K562 (cell line): ENCODE measurements at regions not wholly inside any gene's neighbourhood (a gene's known extent, or its start where the extent isn't known, plus 50 kb on each side); places are given as distances from the start of the nearest gene placed in this dataset.

ENCODE experiments used
- ATAC-seq: fragments of 200-7000 bp; cut with Tn5 transposase; 3 replicates; pipeline ENCODE4 v1.9.1; 2020; ENCODE audit warnings: moderate library complexity
- BruUV-seq: library from RNA; stranded (reverse); fragments of 400-500 nt; replicated peaks from 2 replicates; lab custom pipeline; 2021; lab: Mats Ljungman, UMichigan
- CTCF ChIA-PET: fragments of 300-600 bp; formaldehyde crosslinking; extraction: SDS; loops from one replicate; lab custom pipeline; 2021; ENCODE audit warnings: low intra/inter-chr PET ratio; lab: Yijun Ruan, JAX
- POLR2A ChIA-PET: fragments of 300-600, 350-650 bp; sonication (Branson Sonifier 250); formaldehyde crosslinking; extraction: SDS; loops from one replicate; lab custom pipeline; 2021; ENCODE audit warnings: antibody characterized with exemption, inconsistent platforms; lab: Yijun Ruan, JAX
- DNase-seq, 4 experiments: peaks; one replicate each; pipeline versions ENCODE4 v3.0.0 to v3.0.0-alpha.2; 2011 to 2018; ENCODE audit warnings: low spot score in 3 of 4, mixed read lengths in 3 of 4; ENCODE audit errors: extremely low read depth in 1 of 4
- FAIRE-seq: peaks from 2 replicates; lab custom pipeline; 2011; peaks lifted over from hg19 to GRCh38; lab: Jason Lieb, UNC
- H2AFZ ChIP-seq: 2 replicates; pipeline ENCODE4 v1.6.0; 2011; ENCODE audit warnings: low read depth, low read length, control low read depth, inconsistent platforms
- H3K27ac ChIP-seq: fragments of 200-600 bp; 3 replicates; pipeline ENCODE4 v1.8.0; 2011; ENCODE audit warnings: low read depth, mild to moderate bottlenecking, control low read depth, inconsistent platforms, low read length, moderate library complexity, mixed read lengths; ENCODE audit errors: extremely low read depth
- H3K27me3 ChIP-seq, 2 experiments: fragments of 300-600 bp in 1 of 2; 2 replicates in 1 of 2; 3 replicates in 1 of 2; pipeline versions ENCODE4 v1.6.0 to v1.8.0; 2011; ENCODE audit warnings: inconsistent platforms in 2 of 2, low read length in 2 of 2, mild to moderate bottlenecking in 1 of 2, mixed read lengths in 1 of 2, moderate library complexity in 1 of 2; ENCODE audit not compliant: control insufficient read depth in 2 of 2, insufficient read depth in 2 of 2
- H3K36me3 ChIP-seq: fragments of 300-600 bp; 3 replicates; pipeline ENCODE4 v1.8.0; 2011; ENCODE audit warnings: mild to moderate bottlenecking, low read length, inconsistent platforms; ENCODE audit not compliant: control insufficient read depth, insufficient read depth
- H3K4me1 ChIP-seq, 2 experiments: fragments of 200-600 bp in 1 of 2; replicated peaks in 1 of 2; 2 replicates in 1 of 2; 3 replicates in 1 of 2; pipeline versions ENCODE4 v1.5.1 to v1.8.0; 2011; ENCODE audit warnings: inconsistent platforms in 2 of 2, low read length in 2 of 2, mild to moderate bottlenecking in 1 of 2, mixed read lengths in 1 of 2, moderate library complexity in 1 of 2; ENCODE audit not compliant: control insufficient read depth in 2 of 2, insufficient read depth in 2 of 2
- H3K4me2 ChIP-seq: 2 replicates; pipeline ENCODE4 v1.6.1; 2011; ENCODE audit warnings: low read length, control low read depth, inconsistent platforms, mixed read lengths; ENCODE audit not compliant: insufficient read depth
- H3K4me3 ChIP-seq: fragments of 200-600 bp; sonication (generic), shearing (Covaris generic); 2 replicates; pipeline ENCODE4 v1.5.1; 2016; ENCODE audit warnings: control low read depth, inconsistent platforms
- H3K79me2 ChIP-seq: fragments of 200-600 bp; 3 replicates; pipeline ENCODE4 v1.8.0; 2011; ENCODE audit warnings: low read length, inconsistent platforms; ENCODE audit not compliant: control insufficient read depth, insufficient read depth
- H3K9ac ChIP-seq, 2 experiments: 2 replicates each; pipeline versions ENCODE4 v1.6.0 to v1.6.1; 2011; ENCODE audit warnings: low read depth in 2 of 2, low read length in 2 of 2, control low read depth in 1 of 2, inconsistent platforms in 1 of 2, mild to moderate bottlenecking in 1 of 2, mixed read lengths in 1 of 2; ENCODE audit not compliant: insufficient read depth in 1 of 2
- H3K9me1 ChIP-seq: one replicate; pipeline ENCODE4 v1.6.0; 2011; ENCODE audit warnings: inconsistent platforms, mild to moderate bottlenecking, low read length, moderate library complexity; ENCODE audit not compliant: control insufficient read depth, insufficient read depth
- H3K9me3 ChIP-seq: replicated peaks from 2 replicates; pipeline ENCODE4 v1.5.1; 2011; ENCODE audit warnings: low read depth, low read length, inconsistent platforms; ENCODE audit not compliant: control insufficient read depth, insufficient read depth
- H4K20me1 ChIP-seq: replicated peaks from 2 replicates; pipeline ENCODE4 v1.6.1; 2011; ENCODE audit warnings: low read length, inconsistent platforms, mixed read lengths; ENCODE audit not compliant: control insufficient read depth, insufficient read depth
- BRF1 ChIP-seq: IDR thresholded peaks from 3 replicates; pipeline ENCODE4 v1.6.1; 2011; ENCODE audit warnings: borderline replicate concordance, mild to moderate bottlenecking; ENCODE audit not compliant: insufficient read length; ENCODE audit errors: extremely low read depth
- ELF1 ChIP-seq: fragments of 200-800 bp; sonication (Bioruptor generic); IDR thresholded peaks from 2 replicates; pipeline ENCODE4 v1.6.1; 2016; ENCODE audit warnings: missing genetic modification characterization, missing compliant biosample characterization
- ESRRA ChIP-seq: fragments of 450-650 bp; IDR thresholded peaks from 2 replicates; pipeline ENCODE4 v1.6.1; 2014; ENCODE audit warnings: low read depth, mild to moderate bottlenecking, moderate library complexity, borderline replicate concordance
- ESRRB ChIP-seq: fragments of 250-450 bp; sonication (Bioruptor Pico); IDR thresholded peaks from 2 replicates; pipeline ENCODE4 v1.5.0; 2020; ENCODE audit warnings: mild to moderate bottlenecking, moderate library complexity, borderline replicate concordance
- MCM3 ChIP-seq: fragments of 450-650 bp; IDR thresholded peaks from 2 replicates; pipeline ENCODE4 v1.6.1; 2016
- MIER1 ChIP-seq: fragments of 450-650 bp; IDR thresholded peaks from 2 replicates; pipeline ENCODE4 v1.6.1; 2016; ENCODE audit warnings: antibody characterized with exemption, mild to moderate bottlenecking, low read depth
- NFATC3 ChIP-seq: fragments of 450-650 bp; IDR thresholded peaks from 2 replicates; pipeline ENCODE4 v1.6.1; 2017; ENCODE audit warnings: mild to moderate bottlenecking
- RFX5 ChIP-seq: IDR thresholded peaks from 2 replicates; pipeline ENCODE4 v1.6.1; 2011; ENCODE audit warnings: low read depth, mild to moderate bottlenecking, improper control_type of control experiment, low read length
- ZC3H4 ChIP-seq: sonication (generic); formaldehyde crosslinking; IDR thresholded peaks from 2 replicates; pipeline ENCODE4 v1.9.0; 2021; ENCODE audit warnings: missing genetic modification reagents, borderline replicate concordance
- ZNF143 ChIP-seq: sonication (generic); formaldehyde crosslinking; IDR thresholded peaks from 2 replicates; pipeline ENCODE4 v1.9.0; 2022; ENCODE audit warnings: mild to moderate bottlenecking, missing genetic modification reagents
- ZNF445 ChIP-seq: fragments of 250-450 bp; sonication (Bioruptor Pico); IDR thresholded peaks from 2 replicates; pipeline ENCODE4 v1.4.0; 2020; ENCODE audit warnings: low read depth, mild to moderate bottlenecking, moderate library complexity
- WGBS: fragments of 100-300 bp; shearing (Covaris generic); methylation state at CpG from one replicate; pipeline ENCODE4 v1.1.6; 2016; ENCODE audit warnings: low coverage, mixed read lengths; ENCODE audit not compliant: insufficient coverage; ENCODE audit errors: missing lambda C conversion rate; 5-methylcytosine and 5-hydroxymethylcytosine counted together
- in situ Hi-C: fragments of 300-500 bp; cut with MboI; formaldehyde crosslinking; loops from 4 replicates; pipeline ENCODE4 v1.15.0; 2018; ENCODE audit warnings: inconsistent platforms, mixed read lengths
- intact Hi-C: fragments of 100-400 bp; cut with micrococcal nuclease; formaldehyde crosslinking; loops from 2 replicates; pipeline ENCODE4 v1.14.2; 2022
- TF ChIP-seq, protein P1 (sequence below), 2 experiments: IDR thresholded peaks; 2 replicates each; pipeline ENCODE4 v1.6.1; 2011; ENCODE audit warnings: borderline replicate concordance in 1 of 2, control low read depth in 1 of 2, low read depth in 1 of 2, low read length in 1 of 2, mild to moderate bottlenecking in 1 of 2, mixed read lengths in 1 of 2, moderate library complexity in 1 of 2; ENCODE audit not compliant: insufficient read depth in 1 of 2, insufficient read length in 1 of 2, poor library complexity in 1 of 2, severe bottlenecking in 1 of 2; ENCODE audit errors: extremely low read depth in 1 of 2
- TF ChIP-seq, protein P2 (sequence below): fragments of 450-650 bp; IDR thresholded peaks from one replicate; pipeline ENCODE4 v1.6.1; 2018; ENCODE audit warnings: mild to moderate bottlenecking, moderate library complexity; ENCODE audit not compliant: partially characterized antibody
- TF ChIP-seq, protein P3 (sequence below): sonication (generic); formaldehyde crosslinking; IDR thresholded peaks from 2 replicates; pipeline ENCODE4 v1.8.0; 2022; ENCODE audit warnings: mild to moderate bottlenecking, missing genetic modification reagents, borderline replicate concordance
- TF ChIP-seq, protein P4 (sequence below): sonication (generic); formaldehyde crosslinking; IDR thresholded peaks from 2 replicates; pipeline ENCODE4 v1.8.1; 2023; ENCODE audit warnings: mild to moderate bottlenecking, missing genetic modification reagents

DNA sequence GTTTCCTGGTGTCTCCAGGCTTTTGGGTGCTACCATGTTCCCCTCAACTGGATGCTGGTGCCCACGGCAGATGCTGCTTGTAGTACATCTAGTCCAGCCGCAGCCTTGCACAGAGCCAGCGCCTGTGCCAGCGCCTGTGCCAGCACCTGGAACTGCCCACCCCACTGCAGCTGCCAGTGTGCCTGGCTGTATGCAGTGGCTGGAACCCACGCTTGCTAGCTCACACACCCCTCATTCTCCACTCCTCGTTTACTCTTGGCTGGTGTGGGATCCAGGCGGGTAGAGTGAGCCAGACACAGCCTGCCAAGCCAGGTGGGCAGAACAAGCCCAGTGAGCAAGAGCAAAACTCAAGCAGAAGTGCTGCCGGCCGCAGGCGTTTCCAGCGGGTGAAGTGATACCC is 428.6 kb downstream of the SLITRK1 start (continued):
- TF ChIP-seq ESRRA (no peak), ZNF143 (CRISPR knock-in tag) (no peak), ESRRB (CRISPR knock-in tag) (no peak)
- TF ChIP-seq, protein P1, sequence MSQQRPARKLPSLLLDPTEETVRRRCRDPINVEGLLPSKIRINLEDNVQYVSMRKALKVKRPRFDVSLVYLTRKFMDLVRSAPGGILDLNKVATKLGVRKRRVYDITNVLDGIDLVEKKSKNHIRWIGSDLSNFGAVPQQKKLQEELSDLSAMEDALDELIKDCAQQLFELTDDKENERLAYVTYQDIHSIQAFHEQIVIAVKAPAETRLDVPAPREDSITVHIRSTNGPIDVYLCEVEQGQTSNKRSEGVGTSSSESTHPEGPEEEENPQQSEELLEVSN (IDR thresholded peaks at IDR 0.05; ENCODE audit: borderline replicate concordance in 1 of 2, extremely low read depth in 1 of 2, insufficient read depth in 1 of 2, insufficient read length in 1 of 2, low read depth in 1 of 2, low read length in 1 of 2, poor library complexity in 1 of 2, severe bottlenecking in 1 of 2), result no peak

DNA sequence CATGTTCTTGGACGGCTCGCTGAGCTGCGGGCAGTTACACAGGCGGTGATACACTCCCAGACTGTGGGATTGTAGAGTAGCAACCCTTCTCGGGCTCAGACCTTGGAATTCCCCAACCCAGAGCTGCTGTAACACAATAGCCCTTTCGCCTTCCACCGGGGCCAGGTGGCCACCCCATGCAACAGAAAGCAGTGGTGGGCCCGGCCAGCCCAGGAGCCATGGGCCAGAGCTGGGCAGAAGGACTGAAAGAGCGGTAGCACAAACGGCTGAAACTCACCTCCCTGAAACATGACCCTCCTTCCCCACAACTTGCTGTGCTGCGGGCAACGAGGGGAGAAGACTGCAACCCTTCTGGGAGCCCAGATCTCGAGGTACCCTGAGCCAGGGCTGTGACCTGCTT is 429.0 kb downstream of the SLITRK1 start:
- Histone ChIP-seq H3K9me1 (no peaks in the 10 kb centered on the region), H2AFZ (no peak overlapping the region), H3K79me2 (no peaks in the 10 kb centered on the region), H3K9me3 (no peaks in the 10 kb centered on the region), H3K27ac (no peak overlapping the region), H3K36me3 (no peaks in the 10 kb centered on the region), H4K20me1 (no peaks in the 10 kb centered on the region), H3K4me3 (no peak overlapping the region), H3K9ac (no peak overlapping the region), H3K4me1 (no peaks in the 10 kb centered on the region), H3K4me2 (no peak overlapping the region), H3K27me3 (no peaks in the 10 kb centered on the region)
- DNase-seq, result no peak
- no peak for ATAC-seq
- 6% methylated on average over 10 of the region's 13 CpGs for WGBS
- in situ Hi-C loops (no loop called here), intact Hi-C loops (no loop called here)
- ChIA-PET CTCF (no interaction called here), POLR2A (no interaction called here)
- BruUV-seq, result no TSS peak
- TF ChIP-seq, protein P2, sequence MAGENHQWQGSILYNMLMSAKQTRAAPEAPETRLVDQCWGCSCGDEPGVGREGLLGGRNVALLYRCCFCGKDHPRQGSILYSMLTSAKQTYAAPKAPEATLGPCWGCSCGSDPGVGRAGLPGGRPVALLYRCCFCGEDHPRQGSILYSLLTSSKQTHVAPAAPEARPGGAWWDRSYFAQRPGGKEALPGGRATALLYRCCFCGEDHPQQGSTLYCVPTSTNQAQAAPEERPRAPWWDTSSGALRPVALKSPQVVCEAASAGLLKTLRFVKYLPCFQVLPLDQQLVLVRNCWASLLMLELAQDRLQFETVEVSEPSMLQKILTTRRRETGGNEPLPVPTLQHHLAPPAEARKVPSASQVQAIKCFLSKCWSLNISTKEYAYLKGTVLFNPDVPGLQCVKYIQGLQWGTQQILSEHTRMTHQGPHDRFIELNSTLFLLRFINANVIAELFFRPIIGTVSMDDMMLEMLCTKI, result no peak
- TF ChIP-seq ELF1 (tag), result no peak
- no peak for TF ChIP-seq MIER1
- TF ChIP-seq RFX5, result no peak
- TF ChIP-seq, protein P3, sequence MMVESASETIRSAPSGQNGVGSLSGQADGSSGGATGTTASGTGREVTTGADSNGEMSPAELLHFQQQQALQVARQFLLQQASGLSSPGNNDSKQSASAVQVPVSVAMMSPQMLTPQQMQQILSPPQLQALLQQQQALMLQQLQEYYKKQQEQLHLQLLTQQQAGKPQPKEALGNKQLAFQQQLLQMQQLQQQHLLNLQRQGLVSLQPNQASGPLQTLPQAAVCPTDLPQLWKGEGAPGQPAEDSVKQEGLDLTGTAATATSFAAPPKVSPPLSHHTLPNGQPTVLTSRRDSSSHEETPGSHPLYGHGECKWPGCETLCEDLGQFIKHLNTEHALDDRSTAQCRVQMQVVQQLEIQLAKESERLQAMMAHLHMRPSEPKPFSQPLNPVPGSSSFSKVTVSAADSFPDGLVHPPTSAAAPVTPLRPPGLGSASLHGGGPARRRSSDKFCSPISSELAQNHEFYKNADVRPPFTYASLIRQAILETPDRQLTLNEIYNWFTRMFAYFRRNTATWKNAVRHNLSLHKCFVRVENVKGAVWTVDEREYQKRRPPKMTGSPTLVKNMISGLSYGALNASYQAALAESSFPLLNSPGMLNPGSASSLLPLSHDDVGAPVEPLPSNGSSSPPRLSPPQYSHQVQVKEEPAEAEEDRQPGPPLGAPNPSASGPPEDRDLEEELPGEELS (CRISPR knock-in tag), result no peak
- no peak for TF ChIP-seq BRF1
- TF ChIP-seq MCM3, result no peak
- TF ChIP-seq, protein P4, sequence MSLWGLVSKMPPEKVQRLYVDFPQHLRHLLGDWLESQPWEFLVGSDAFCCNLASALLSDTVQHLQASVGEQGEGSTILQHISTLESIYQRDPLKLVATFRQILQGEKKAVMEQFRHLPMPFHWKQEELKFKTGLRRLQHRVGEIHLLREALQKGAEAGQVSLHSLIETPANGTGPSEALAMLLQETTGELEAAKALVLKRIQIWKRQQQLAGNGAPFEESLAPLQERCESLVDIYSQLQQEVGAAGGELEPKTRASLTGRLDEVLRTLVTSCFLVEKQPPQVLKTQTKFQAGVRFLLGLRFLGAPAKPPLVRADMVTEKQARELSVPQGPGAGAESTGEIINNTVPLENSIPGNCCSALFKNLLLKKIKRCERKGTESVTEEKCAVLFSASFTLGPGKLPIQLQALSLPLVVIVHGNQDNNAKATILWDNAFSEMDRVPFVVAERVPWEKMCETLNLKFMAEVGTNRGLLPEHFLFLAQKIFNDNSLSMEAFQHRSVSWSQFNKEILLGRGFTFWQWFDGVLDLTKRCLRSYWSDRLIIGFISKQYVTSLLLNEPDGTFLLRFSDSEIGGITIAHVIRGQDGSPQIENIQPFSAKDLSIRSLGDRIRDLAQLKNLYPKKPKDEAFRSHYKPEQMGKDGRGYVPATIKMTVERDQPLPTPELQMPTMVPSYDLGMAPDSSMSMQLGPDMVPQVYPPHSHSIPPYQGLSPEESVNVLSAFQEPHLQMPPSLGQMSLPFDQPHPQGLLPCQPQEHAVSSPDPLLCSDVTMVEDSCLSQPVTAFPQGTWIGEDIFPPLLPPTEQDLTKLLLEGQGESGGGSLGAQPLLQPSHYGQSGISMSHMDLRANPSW, result no peak
- TF ChIP-seq ZC3H4 (CRISPR knock-in tag), result no peak
- TF ChIP-seq NFATC3, result no peak
- TF ChIP-seq ZNF445 (CRISPR knock-in tag), result no peak
- FAIRE-seq, result no peak
